DND-41 (cell line): ENCODE measurements at regions not wholly inside any gene's neighbourhood (a gene's known extent, or its start where the extent isn't known, plus 50 kb on each side); places are given as distances from the start of the nearest gene placed in this dataset.

Experiments
- ATAC-seq: fragments of 200-7000 bp; cut with Tn5 transposase; 3 replicates; pipeline ENCODE4 v1.9.1; 2021; ENCODE audit warnings: low read depth; ENCODE audit not compliant: insufficient read depth
- DNase-seq: peaks from one replicate; pipeline ENCODE4 v3.0.0-alpha.2; 2020
- H2AFZ ChIP-seq: 2 replicates; pipeline ENCODE4 v1.6.0; 2012; ENCODE audit warnings: low read depth, low read length
- H3K27ac ChIP-seq: 2 replicates; pipeline ENCODE4 v1.5.1; 2012; ENCODE audit warnings: low read length, inconsistent platforms
- H3K27me3 ChIP-seq: fragments of 200-600 bp; sonication (generic); 2 replicates; pipeline ENCODE4 v1.6.0; 2012; ENCODE audit warnings: low read length, mild to moderate bottlenecking, inconsistent platforms; ENCODE audit not compliant: insufficient read depth, poor library complexity
- H3K36me3 ChIP-seq: 2 replicates; pipeline ENCODE4 v1.5.1; 2012; ENCODE audit warnings: low read length, inconsistent platforms; ENCODE audit not compliant: insufficient read depth
- H3K4me1 ChIP-seq: 2 replicates; pipeline ENCODE4 v1.5.1; 2012; ENCODE audit warnings: mild to moderate bottlenecking, low read length; ENCODE audit not compliant: insufficient read depth
- H3K4me2 ChIP-seq: 2 replicates; pipeline ENCODE4 v1.6.0; 2012; ENCODE audit warnings: mild to moderate bottlenecking, moderate library complexity, low read length, inconsistent platforms; ENCODE audit not compliant: insufficient read depth
- H3K4me3 ChIP-seq, 2 experiments: fragments of 200-600 bp in 1 of 2; shearing (Covaris generic) in 1 of 2; 2 replicates each; pipeline ENCODE4 v1.5.1; 2012 to 2016; ENCODE audit warnings: inconsistent platforms in 2 of 2, low read length in 2 of 2, mild to moderate bottlenecking in 2 of 2, low read depth in 1 of 2, moderate library complexity in 1 of 2
- H3K79me2 ChIP-seq: 2 replicates; pipeline ENCODE4 v1.6.0; 2012; ENCODE audit warnings: low read length, inconsistent platforms; ENCODE audit not compliant: insufficient read depth
- H3K9ac ChIP-seq: 2 replicates; pipeline ENCODE4 v1.6.0; 2012; ENCODE audit warnings: low read depth, mild to moderate bottlenecking, inconsistent platforms, low read length, moderate library complexity
- H3K9me3 ChIP-seq: 2 replicates; pipeline ENCODE4 v1.5.1; 2012; ENCODE audit warnings: low read length, moderate library complexity, mild to moderate bottlenecking, inconsistent platforms; ENCODE audit not compliant: insufficient read depth, severe bottlenecking
- H4K20me1 ChIP-seq: 2 replicates; pipeline ENCODE4 v1.6.0; 2012; ENCODE audit warnings: low read length; ENCODE audit not compliant: insufficient read depth
- CTCF ChIP-seq: IDR thresholded peaks from 2 replicates; pipeline ENCODE4 v1.5.1; 2012; ENCODE audit warnings: borderline replicate concordance, low read length, moderate library complexity, mild to moderate bottlenecking; ENCODE audit not compliant: poor library complexity, severe bottlenecking; ENCODE audit errors: extremely low read depth
- EZH2 ChIP-seq: IDR thresholded peaks from 3 replicates; pipeline ENCODE4 v1.6.1; 2012; ENCODE audit warnings: borderline replicate concordance, low read depth, mild to moderate bottlenecking, moderate library complexity, low read length, inconsistent platforms; ENCODE audit not compliant: severe bottlenecking

GRCh38 chr9:89821081-89821480, 216.3 kb downstream of the GADD45G start:
- Histone ChIP-seq H3K9me3 (no peaks in the 10 kb centered on the region), H3K4me1 (no peaks in the 10 kb centered on the region), H2AFZ (no peak overlapping the region), H3K9ac (no peak overlapping the region), H3K4me2 (no peak overlapping the region), H4K20me1 (no peaks in the 10 kb centered on the region), H3K27me3 (no peaks in the 10 kb centered on the region), H3K27ac (no peak overlapping the region), H3K36me3 (no peaks in the 10 kb centered on the region), H3K4me3 (no peak overlapping the region), H3K79me2 (no peaks in the 10 kb centered on the region)
- DNase-seq (no peak), ATAC-seq (no peak)
- no peak for TF ChIP-seq EZH2

GRCh38 chr9:89822996-89823395, 218.2 kb downstream of the GADD45G start:
- ATAC-seq = no peak
- Histone ChIP-seq H3K27me3 (no peaks in the 10 kb centered on the region), H3K4me2 (no peak overlapping the region), H3K4me1 (peaks cover 7% of the 10 kb centered on the region), H3K9me3 (no peaks in the 10 kb centered on the region), H3K27ac (no peak overlapping the region), H2AFZ (no peak overlapping the region), H3K79me2 (no peaks in the 10 kb centered on the region), H4K20me1 (no peaks in the 10 kb centered on the region), H3K36me3 (no peaks in the 10 kb centered on the region), H3K4me3 (no peak overlapping the region), H3K9ac (no peak overlapping the region)
- TF ChIP-seq CTCF (no peak), EZH2 (no peak)
- no peak for DNase-seq

GRCh38 chr9:89825669-89826068, 220.9 kb downstream of the GADD45G start:
- H3K4me3 ChIP-seq = no peak overlapping the region
- TF ChIP-seq EZH2 (no peak), CTCF (no peak)
- no peak overlapping the region for H3K4me2 ChIP-seq
- ATAC-seq (no peak), DNase-seq (no peak)
- H3K79me2 ChIP-seq = no peaks in the 10 kb centered on the region
- no peaks in the 10 kb centered on the region for H3K9me3 ChIP-seq
- H2AFZ ChIP-seq = no peak overlapping the region
- peaks cover 25% of the 10 kb centered on the region for H3K4me1 ChIP-seq
- no peak overlapping the region for H3K27ac ChIP-seq
- H4K20me1 ChIP-seq = no peaks in the 10 kb centered on the region
- no peaks in the 10 kb centered on the region for H3K27me3 ChIP-seq
- H3K36me3 ChIP-seq = no peaks in the 10 kb centered on the region
- H3K9ac ChIP-seq = no peak overlapping the region

GRCh38 chr9:89826186-89826585, 221.4 kb downstream of the GADD45G start:
- DNase-seq = no peak
- no peaks in the 10 kb centered on the region for H3K27me3 ChIP-seq
- H3K9ac ChIP-seq = no peak overlapping the region
- no peak overlapping the region for H3K4me3 ChIP-seq
- no peaks in the 10 kb centered on the region for H3K36me3 ChIP-seq
- H4K20me1 ChIP-seq = no peaks in the 10 kb centered on the region
- no peaks in the 10 kb centered on the region for H3K79me2 ChIP-seq
- TF ChIP-seq EZH2 = no peak
- TF ChIP-seq CTCF = no peak
- H3K27ac ChIP-seq = no peak overlapping the region
- ATAC-seq = no peak
- H3K4me1 ChIP-seq = peaks cover 25% of the 10 kb centered on the region
- no peak overlapping the region for H2AFZ ChIP-seq
- no peak overlapping the region for H3K4me2 ChIP-seq
- H3K9me3 ChIP-seq = no peaks in the 10 kb centered on the region
